Fibroblast of villous mesenchyme (primary cell): ENCODE measurements at regions not wholly inside any gene's neighbourhood (a gene's known extent, or its start where the extent isn't known, plus 50 kb on each side); places are given as distances from the start of the nearest gene placed in this dataset.

Experiments used
- DNase-seq: peaks from one replicate; pipeline ENCODE4 v3.0.0-alpha.2; 2010; ENCODE audit warnings: low read depth
- H3K4me3 ChIP-seq: 2 replicates; pipeline ENCODE4 v1.5.1; 2011; ENCODE audit warnings: low read depth, mild to moderate bottlenecking, low read length
- TF ChIP-seq, protein P1 (sequence below): IDR thresholded peaks from 2 replicates; pipeline ENCODE4 v1.5.1; 2012; ENCODE audit warnings: low read depth, mild to moderate bottlenecking, low read length; ENCODE audit not compliant: insufficient read depth

DNA sequence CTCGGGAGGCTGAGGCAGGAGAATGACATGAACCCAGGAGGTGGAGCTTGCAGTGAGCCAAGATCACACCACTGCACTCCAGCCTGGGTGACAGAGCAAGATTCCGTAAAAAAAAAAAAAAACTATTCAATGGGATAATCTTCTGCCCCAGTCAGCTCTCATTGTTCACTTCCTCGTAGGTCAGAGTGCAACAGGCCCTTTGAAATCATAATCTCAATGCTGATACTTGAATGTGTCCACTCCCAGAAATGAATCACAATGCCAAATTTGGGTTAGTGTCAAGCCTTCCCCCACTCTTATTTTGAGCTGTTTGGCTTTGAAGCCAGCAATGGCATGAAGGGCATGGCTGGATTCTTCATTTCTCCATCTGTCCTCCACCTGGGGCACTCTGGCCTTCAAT, 610.3 kb upstream of the KLF4 start:
- no peak overlapping the region for H3K4me3 ChIP-seq
- DNase-seq, result no peak
- TF ChIP-seq, protein P1, sequence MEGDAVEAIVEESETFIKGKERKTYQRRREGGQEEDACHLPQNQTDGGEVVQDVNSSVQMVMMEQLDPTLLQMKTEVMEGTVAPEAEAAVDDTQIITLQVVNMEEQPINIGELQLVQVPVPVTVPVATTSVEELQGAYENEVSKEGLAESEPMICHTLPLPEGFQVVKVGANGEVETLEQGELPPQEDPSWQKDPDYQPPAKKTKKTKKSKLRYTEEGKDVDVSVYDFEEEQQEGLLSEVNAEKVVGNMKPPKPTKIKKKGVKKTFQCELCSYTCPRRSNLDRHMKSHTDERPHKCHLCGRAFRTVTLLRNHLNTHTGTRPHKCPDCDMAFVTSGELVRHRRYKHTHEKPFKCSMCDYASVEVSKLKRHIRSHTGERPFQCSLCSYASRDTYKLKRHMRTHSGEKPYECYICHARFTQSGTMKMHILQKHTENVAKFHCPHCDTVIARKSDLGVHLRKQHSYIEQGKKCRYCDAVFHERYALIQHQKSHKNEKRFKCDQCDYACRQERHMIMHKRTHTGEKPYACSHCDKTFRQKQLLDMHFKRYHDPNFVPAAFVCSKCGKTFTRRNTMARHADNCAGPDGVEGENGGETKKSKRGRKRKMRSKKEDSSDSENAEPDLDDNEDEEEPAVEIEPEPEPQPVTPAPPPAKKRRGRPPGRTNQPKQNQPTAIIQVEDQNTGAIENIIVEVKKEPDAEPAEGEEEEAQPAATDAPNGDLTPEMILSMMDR, result no peak

DNA sequence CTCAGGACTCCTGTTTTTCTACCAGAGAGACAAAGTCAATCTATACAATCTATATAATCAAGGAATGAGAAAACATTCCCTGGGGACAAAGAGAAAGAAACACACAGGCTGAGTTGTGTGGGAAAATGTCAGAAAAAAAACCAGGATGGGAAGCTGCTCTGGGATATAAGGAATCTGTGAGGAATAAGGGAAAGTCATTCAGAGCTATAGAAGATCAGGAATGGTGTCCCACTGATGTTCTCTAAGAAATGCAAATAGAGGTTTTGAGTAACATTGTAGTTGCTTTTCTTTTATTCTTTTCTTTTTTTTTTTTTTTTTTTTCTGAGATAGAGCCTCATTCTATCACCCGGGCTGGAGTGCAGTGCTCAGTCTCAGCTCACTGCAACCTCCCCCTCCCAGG, 605.9 kb upstream of the KLF4 start:
- no peak for DNase-seq
- TF ChIP-seq, protein P1, result no peak
- H3K4me3 ChIP-seq, result no peak overlapping the region

DNA sequence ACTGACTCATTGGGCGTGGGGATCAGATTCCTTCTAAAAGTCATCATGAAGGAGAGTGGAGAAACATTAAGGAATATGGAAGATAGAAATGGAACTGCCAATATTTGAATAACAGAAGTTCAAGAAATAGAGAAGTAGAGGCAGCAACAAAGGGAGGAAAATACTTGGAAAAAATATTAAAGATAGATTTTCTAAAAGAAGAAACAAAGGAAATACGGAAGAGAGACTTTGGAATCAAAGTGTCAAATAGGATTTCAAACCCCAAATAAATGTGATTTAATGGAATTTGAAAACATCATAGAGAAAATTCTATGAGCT, 605.1 kb upstream of the KLF4 start:
- peak; percentile 8 for DNase-seq
- H3K4me3 ChIP-seq, result no peak overlapping the region
- TF ChIP-seq, protein P1, result no peak

DNA sequence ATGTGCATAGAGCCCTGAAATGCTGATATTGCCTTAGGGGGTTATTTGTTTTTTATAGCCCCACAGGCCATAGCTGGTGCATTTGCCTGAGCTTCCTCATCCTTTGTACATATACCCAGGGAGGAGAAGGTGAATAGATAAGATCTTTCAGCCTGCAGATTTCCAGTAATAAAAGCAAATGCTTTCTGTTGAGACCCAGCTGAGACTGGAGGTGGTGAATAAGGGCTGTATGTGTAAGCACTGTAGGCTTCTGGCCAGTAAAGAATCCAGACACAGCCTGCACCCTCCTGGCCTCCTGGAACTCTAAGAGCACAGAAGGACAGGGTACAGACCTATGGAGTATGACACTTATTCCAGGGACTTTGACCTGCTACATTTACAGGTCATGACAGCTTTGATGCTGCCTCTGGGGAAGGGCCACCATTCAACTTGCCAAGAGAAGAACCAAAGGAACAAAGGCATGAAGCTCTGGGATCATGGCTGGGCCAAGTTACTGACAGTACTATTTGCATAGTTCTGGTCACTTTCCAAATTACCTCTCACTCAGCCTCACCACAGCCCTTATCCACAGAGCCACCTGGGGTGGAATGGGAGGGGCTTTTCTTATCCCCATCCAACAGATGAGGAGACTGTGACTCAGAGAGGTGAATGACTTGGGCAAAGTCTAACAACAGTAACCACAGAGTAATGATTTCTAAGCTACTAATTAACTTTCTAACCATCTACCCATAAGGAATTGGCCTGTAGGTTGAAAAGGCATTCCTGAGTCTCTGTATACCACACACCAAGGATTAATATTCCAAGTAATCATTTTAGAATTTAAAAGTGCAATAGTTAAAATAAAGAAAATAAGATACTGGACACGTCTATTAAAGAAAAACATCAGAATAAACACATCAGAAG, 604.5 kb upstream of the KLF4 start:
- DNase-seq, result no peak
- H3K4me3 ChIP-seq, result no peak overlapping the region
- TF ChIP-seq, protein P1, result no peak

DNA sequence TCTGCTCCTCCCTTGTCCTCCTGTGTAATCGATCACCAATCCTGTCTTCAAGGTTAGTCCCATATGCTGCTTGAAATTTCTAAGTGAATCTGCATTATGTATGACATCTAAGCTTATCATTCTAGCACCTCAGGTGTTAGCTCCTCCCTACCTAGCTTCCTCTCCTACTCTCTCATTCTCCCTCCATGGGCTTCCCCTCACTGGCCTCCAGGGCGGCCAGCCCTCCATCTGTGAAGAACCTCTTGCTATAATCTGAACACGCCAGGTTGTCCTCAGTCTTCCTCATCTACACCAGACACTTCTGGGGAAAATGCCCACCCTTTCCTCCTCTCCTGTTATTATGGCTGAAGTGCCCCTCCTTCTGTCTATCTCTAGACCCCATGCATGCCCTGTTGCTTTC, 599.3 kb upstream of the KLF4 start:
- TF ChIP-seq, protein P1, result no peak
- no peak for DNase-seq
- no peak overlapping the region for H3K4me3 ChIP-seq

DNA sequence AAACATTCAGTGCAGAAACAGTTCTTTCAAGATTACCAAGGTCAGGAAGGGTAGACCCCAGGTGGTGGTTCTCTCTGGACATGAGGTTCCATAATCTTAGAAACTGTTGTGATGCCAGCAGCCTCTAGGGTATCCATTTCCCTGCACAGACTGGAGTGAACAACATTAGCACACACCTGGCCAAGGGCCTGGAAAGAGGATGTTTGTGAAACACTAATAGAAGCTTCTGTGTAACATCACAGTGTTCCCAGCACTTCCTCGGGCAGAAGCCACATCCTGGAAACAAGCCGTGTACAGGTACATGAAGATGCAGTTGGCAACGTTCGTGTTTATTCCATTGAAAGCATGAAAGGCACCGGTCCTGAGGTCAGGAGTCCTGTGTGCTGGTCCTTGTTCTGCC, 598.2 kb upstream of the KLF4 start:
- H3K4me3 ChIP-seq, result no peak overlapping the region
- DNase-seq, result no peak
- TF ChIP-seq, protein P1, result no peak

DNA sequence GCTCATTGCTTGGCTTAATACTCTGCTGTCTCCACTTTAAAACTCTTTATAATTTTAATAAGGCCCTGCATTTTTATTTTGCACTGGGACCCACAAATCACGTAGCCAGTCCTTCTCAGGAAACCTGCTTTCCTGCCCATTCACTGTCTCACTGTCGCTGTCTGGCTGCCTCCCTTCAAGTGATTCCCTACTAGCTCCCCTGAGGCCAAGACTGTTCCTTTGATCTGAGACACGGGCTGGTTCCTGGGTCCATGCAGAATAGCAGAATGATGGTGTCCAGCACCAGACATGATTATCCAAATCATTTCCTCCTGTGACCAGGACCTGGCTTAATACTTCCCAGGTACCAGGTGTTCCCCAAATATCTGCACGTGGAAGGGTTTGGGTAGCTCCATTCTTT, 597.1 kb upstream of the KLF4 start:
- TF ChIP-seq, protein P1, result no peak
- no peak for DNase-seq
- no peak overlapping the region for H3K4me3 ChIP-seq
